Right hindlimb (tissue), 1 donor: ENCODE measurements at regions not wholly inside any gene's neighbourhood (a gene's known extent, or its start where the extent isn't known, plus 50 kb on each side); places are given as distances from the start of the nearest gene placed in this dataset.
A peak's percentile ranks its signal among the peaks of the same experiment; 100 is the strongest.

Source experiments
- DNase-seq: peaks from one replicate; pipeline ENCODE4 v3.0.0-alpha.2; 2018

DNA sequence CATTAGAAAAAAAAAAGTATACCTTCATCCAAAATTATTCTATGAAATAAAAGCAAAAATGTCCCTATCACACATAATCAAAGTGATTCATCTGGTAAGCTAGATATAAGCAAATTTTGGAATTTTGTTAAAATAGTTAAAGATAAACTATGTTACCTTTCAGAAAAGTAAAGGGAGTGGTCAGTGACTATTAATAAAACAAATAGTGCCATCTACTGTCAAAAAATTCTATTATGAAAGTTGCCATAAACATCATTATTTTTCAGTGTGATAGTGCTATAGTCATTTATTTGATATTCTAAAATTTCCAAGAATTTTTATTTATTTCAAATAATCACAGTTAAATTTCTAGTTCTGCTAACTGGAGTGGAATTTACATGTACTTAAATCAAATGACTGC lies 803.7 kb downstream of the KCNT2 start:
- DNase-seq: no peak

GRCh38 chr1:195799016-195799415 lies 809.2 kb downstream of the KCNT2 start:
- no peak for DNase-seq

- DNase-seq: no peak
These were observed 814.0 kb downstream of the KCNT2 start for GRCh38 chr1:195794225-195794624.

- no peak for DNase-seq
These were observed 816.4 kb downstream of the KCNT2 start for GRCh38 chr1:195791796-195792195.

DNA sequence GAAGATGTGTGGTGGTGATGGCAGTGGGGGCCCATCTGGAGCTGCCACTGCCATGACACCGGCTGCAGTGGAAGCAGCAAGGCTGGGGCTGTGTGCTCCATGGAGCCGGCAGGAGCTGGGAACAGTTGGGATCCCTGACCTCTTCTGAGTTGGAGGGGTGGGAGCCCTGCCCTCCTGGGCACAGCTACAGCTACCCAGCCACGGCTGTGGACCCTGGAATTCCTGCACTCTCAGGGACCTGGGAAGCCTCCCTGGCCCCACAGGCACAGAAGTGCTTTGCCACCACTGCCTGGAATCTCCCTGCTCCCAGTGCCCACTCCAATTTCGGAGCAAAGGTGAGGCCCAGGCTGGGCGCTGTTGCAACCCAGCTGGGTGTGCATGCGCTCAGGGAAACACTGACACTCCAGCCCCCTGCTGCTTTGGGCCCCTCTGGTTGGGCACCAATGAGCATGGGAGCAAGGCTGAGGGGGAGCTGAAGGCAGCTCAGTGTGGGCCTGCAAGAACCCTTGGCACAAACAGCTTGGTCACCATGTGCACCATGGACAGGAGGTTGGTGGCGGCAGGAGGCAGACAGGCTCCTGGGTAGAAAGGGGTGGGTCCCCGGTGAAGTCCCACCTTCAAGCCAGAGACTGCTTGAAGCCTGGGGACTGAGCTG lies 817.6 kb downstream of the KCNT2 start:
- no peak for DNase-seq

DNA sequence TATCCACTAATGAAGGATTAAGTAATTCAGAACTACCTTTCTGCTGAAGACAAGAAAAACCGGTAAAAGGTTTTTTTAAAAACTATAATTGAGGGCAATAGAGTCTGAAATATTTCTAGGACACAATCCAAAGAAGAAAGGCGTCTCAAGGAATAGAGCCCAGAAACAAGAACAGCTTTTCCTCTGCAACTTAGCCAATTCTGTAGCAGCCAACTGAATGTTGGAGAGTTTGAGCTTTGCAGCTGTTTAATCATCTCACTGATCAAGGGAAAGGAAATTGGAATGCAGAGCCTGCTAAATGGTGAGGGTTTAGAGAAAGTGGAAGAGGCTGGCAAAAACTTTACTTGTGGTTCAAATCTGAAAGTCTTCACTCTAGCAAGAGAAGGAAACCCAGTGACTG lies 818.9 kb downstream of the KCNT2 start:
- DNase-seq: peak; percentile 45

GRCh38 chr1:195788721-195789120 lies 819.5 kb downstream of the KCNT2 start:
- DNase-seq: no peak

DNA sequence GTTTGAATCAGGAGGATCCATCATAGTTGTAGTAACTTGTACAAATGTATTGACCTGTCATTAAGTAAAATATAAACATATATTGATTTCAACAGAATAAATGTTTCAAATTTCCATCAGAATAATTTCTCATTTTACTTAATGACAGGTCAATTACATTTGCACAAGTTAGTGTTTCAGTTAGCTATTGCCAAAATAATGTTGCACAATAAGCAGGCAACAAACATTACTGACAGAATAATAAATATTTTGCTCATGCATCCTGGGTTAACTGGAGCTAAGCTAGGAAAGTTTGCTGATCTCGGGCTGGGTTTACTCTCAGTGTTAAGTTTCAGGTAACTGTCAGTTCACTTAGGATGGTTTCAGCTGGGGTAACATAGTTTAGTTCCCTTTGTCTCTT lies 822.4 kb downstream of the KCNT2 start:
- no peak for DNase-seq

DNA sequence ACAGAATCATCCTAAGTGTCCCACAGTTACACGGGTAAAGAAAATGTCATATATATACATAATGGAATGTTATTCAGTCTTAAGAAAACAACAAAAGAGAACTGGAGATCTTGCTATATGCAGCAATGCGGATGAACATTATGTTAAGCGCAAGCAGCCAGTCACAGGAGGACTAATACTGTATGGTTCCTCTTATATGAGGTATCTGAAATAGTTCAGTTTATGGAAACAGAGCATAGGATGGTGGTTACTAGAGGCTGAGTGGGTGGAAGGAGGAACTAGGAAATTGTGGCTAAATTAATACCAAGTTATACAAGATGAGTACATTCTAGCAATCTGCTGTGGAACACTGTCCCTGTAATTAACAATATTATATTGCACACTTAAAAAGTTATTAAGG lies 834.3 kb downstream of the KCNT2 start:
- DNase-seq: no peak

DNA sequence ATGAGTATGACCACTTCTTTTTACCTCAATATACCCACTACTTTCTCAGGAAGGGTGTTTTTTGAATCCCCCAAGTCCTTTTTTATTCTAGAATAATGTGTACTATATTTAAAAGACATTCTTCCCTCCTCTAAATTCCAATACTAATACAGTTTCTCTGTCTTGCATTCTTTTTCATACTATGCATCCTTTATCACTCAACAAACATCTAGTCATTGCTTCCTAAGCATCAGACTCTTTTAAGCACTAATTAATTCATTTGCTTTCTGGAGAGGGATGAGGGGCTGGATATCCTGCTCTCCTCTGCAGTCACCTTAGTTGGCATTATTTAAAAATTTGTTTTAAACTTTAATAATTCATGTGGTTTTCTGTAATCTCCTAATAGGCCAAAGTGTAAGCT lies 838.8 kb downstream of the KCNT2 start:
- no peak for DNase-seq

GRCh38 chr1:195768936-195769335 lies 839.3 kb downstream of the KCNT2 start:
- no peak for DNase-seq

DNA sequence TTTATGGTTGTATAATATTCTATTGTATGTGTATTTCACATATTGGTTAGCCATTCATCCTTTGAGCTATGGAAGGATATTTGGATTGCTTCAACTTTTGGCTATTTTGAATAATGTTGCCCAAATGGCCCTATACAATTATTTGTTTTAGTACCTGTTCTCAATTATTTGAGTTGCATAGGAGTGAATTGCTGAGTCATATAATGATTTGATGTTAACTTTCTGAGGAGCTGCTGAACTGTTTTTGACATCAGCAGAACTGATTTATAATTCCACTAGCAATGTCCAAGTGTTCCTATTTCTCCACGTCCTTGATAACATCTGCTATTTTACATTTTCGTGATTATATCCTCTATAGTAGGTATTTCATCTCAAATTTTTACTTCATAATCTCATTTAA lies 839.9 kb downstream of the KCNT2 start:
- DNase-seq: no peak

GRCh38 chr1:195766709-195767108 lies 841.5 kb downstream of the KCNT2 start:
- DNase-seq: no peak

GRCh38 chr1:195765099-195765498 lies 843.1 kb downstream of the KCNT2 start:
- DNase-seq: no peak

DNA sequence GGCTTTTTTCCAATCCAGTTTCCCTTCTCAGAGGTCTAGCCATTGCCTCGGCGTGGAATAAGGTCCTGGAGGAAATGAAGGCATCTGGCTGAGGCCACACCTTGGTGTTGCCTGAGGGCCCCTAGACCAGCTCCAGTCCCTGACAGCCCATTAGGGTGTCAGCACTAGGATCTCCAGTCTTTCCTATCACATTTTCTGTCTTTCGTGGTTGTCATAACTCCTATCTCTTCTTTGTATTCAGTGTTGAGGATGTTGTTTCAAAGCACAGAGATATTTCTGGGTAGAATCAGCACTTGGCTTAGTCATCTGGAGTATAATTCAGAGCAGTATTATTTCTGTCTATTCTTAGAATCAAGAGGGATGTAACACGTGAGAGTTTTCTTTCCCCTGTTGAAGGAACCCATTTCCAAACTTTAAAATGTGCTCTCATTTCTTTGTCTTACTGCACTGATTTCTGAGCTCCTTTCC lies 844.3 kb downstream of the KCNT2 start:
- DNase-seq: no peak

- no peak for DNase-seq
These were observed 844.9 kb downstream of the KCNT2 start for GRCh38 chr1:195763146-195763906.

DNA sequence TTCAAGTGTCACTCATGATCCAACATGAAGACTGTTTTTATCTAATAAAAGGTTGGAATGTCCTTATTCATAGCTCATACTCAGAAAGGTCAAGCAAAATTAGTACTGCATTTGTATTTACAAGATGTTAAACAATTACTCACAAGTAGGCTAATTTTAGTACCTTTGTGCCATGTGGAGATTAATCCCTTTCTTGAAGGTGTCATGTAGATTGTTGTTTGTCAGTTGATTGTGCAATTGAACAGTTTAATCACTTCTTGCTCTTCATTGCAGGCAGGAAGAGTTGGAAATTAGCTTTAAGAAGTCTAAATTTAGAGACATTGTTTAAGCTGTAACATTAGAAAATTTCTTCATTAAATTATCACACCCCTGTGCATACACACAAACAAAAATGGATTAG lies 847.1 kb downstream of the KCNT2 start:
- no peak for DNase-seq

DNA sequence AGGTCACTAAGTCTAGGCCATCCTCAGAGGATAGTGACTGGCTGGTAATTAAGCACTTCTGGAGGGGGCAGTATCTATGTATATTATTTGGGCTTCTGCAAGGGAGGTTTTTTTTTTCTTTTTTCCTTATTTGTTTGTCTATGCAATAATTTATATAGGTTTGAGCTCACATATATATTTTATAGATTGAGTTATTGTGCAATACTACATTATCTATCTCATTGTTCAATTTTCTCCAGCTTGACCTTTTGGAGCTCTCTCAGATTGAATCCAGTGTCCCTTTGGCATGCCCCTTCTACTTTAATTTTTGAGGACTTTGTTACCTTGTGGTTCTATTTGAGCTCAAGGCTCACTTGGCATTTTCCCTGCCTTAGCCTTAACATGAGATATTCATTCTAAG lies 852.1 kb downstream of the KCNT2 start:
- DNase-seq: no peak

DNA sequence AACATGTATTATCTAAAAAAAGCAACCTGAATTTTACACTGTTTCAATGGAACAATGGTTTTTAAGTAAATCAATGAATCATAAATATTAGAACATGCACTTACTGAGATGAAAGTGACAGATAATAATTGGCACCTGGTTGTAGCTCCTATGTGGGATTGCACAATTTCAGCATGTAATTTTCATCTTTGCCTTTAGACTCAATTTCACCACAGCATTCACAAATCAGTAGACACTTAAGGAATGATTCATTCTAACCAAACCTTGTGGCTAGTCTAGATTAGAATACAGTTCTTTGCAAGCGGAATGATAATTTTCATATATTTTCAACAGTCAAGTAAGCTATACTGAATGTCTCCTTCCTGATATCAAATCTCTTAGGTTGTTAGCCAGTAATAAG lies 853.4 kb downstream of the KCNT2 start:
- no peak for DNase-seq

- DNase-seq: no peak
These were observed 853.9 kb downstream of the KCNT2 start for GRCh38 chr1:195754303-195754702.

DNA sequence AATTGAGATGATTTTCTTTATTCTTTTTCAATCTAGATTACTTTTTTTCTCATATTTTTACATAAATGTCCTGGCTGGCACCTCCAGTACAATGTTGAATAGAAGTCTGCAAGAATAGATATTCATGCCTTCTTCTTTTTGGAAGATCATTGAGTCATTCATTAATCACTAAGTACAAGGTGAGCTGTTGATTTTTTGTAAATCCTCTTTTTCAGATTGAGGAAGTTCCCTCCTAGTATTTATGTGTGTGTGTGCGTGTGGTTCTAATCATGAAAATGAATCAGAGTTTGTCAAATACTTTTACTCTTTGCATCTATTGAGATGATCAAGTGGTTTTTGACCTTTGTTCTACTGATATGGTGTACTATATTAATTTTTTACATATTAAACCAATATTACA lies 859.3 kb downstream of the KCNT2 start:
- no peak for DNase-seq

DNA sequence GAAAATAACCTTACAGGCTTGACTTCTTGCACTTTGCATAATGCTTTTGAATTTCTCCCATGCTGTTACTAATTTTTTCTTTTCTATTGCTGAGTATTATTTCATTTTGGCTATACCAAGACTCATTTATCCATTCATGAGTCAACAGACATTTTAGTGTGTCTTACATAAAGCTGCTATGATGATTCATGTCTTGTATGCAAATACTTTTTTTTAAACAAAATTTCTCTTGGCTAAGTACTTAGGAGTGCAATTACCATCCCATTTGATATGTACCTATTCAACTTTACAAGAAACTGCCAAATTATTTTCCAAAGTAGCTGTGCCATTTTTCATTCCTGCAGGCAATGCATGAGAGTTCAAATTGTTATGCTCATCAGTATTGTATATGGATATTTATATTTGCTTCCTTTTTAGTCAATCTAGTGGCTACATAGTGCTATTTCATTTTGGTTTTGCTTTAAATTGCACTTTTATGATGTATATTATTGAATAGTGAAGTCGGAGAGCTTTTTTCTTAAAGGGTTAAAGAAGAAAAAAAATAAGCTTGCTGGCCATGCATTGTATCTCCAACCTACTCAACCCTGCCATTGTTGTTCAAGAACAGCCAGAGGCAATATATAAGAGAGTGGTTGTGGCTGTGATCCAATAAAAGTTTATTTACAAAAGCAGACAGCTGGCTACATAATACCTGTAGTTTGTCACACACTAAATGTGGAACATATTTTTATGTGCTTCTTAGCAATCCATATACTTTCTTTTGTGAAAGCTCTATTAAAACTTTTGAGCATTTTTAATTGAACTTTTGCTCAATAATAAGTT lies 862.8 kb downstream of the KCNT2 start:
- no peak for DNase-seq

GRCh38 chr1:195744256-195744655 lies 864.0 kb downstream of the KCNT2 start:
- no peak for DNase-seq

DNA sequence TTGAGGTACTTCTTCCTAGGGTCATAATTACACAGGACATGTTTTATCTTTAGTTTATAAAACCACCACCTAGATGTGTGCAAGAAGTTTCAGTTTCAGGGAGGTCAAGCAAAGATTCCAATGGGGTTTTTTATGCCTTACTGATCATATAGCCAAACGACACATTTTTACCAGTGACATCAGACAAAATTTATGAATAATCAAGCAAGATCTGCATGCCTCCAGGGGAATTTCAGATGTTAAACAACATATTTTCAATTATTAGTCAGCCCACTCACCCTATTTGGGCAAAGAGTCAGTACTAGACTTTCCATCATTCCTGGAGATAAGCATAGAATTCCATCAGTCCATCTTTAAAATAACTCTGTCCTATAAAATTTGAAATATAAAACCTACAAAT lies 867.4 kb downstream of the KCNT2 start:
- no peak for DNase-seq
